ENCODE measurements at regions not wholly inside any gene's neighbourhood (a gene's known extent, or its start where the extent isn't known, plus 50 kb on each side); places are given as distances from the start of the nearest gene placed in this dataset.
A peak's percentile ranks its signal among the peaks of the same experiment; 100 is the strongest.

GRCh38 chr14:24744641-24745040, 110.7 kb upstream of the GZMB start:
- no peak for TF ChIP-seq POLR2AphosphoS5 (IDR thresholded peaks at IDR 0.05; ENCODE audit: low read depth, low read length)
- DNase-seq (ENCODE audit: insufficient read length): no peak
- no peak for FAIRE-seq

GRCh38 chr14:24741871-24742270, 107.9 kb upstream of the GZMB start:
- no peak for FAIRE-seq
- TF ChIP-seq POLR2A (IDR thresholded peaks at IDR 0.05; ENCODE audit: low read depth, low read length) (no peak), TAF1 (IDR thresholded peaks at IDR 0.05; ENCODE audit: borderline replicate concordance, low read depth, low read length) (no peak), POLR2AphosphoS5 (IDR thresholded peaks at IDR 0.05; ENCODE audit: low read depth, low read length) (no peak)

GRCh38 chr14:24735984-24736630, 102.1 kb upstream of the GZMB start:
- no peak for FAIRE-seq
- no peak for TF ChIP-seq POLR2AphosphoS5 (IDR thresholded peaks at IDR 0.05; ENCODE audit: low read depth, low read length)
- TF ChIP-seq POLR2A (IDR thresholded peaks at IDR 0.05; ENCODE audit: low read depth, low read length): no peak
- no peak for TF ChIP-seq TAF1 (IDR thresholded peaks at IDR 0.05; ENCODE audit: borderline replicate concordance, low read depth, low read length)
- no peak for DNase-seq (ENCODE audit: insufficient read length)

More at GRCh38 chr14:24741871-24742270, 107.9 kb upstream of the GZMB start:
- no peak for DNase-seq (ENCODE audit: insufficient read length)

DNA sequence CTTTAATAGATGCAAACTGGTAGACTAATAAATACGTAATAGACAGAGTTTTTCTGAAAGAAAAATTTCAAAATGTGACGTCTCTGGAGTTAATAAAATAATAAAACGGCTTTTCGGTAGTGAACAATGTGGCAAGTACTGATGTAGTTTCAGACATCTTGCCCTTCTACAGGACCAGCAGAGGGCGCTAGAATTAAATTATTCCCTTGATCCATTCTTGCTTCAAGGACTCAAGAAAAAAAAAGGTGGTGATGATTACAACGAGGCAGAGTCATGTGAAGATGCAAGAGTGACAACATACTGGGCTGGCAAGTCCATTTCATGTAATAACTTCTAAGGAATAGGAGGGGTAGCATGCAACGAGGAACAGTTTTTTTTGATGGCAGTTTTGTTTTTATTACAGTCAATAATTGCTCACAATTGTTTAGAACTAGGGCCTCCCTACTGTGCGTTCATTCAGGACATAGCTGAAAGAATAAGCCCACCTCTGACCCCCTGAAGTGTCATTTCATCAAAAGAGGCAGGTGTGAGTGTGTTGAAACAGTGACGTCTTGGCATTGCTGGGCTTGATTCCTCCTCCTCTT, 101.0 kb upstream of the GZMB start:
- FAIRE-seq (no peak), DNase-seq (ENCODE audit: insufficient read length) (no peak)
- TF ChIP-seq POLR2AphosphoS5 (IDR thresholded peaks at IDR 0.05; ENCODE audit: low read depth, low read length) (no peak), TAF1 (IDR thresholded peaks at IDR 0.05; ENCODE audit: borderline replicate concordance, low read depth, low read length) (no peak), POLR2A (IDR thresholded peaks at IDR 0.05; ENCODE audit: low read depth, low read length) (no peak)

GRCh38 chr14:24726480-24726879, 92.5 kb upstream of the GZMB start:
- TF ChIP-seq TAF1 (IDR thresholded peaks at IDR 0.05; ENCODE audit: borderline replicate concordance, low read depth, low read length) (no peak), POLR2A (IDR thresholded peaks at IDR 0.05; ENCODE audit: low read depth, low read length) (no peak), POLR2AphosphoS5 (IDR thresholded peaks at IDR 0.05; ENCODE audit: low read depth, low read length) (no peak)
- DNase-seq (ENCODE audit: insufficient read length) (no peak), FAIRE-seq (no peak)

GRCh38 chr14:24725311-24725710, 91.3 kb upstream of the GZMB start:
- DNase-seq (ENCODE audit: insufficient read length) (no peak), FAIRE-seq (no peak)
- TF ChIP-seq POLR2A (IDR thresholded peaks at IDR 0.05; ENCODE audit: low read depth, low read length) (no peak), POLR2AphosphoS5 (IDR thresholded peaks at IDR 0.05; ENCODE audit: low read depth, low read length) (no peak)

DNA sequence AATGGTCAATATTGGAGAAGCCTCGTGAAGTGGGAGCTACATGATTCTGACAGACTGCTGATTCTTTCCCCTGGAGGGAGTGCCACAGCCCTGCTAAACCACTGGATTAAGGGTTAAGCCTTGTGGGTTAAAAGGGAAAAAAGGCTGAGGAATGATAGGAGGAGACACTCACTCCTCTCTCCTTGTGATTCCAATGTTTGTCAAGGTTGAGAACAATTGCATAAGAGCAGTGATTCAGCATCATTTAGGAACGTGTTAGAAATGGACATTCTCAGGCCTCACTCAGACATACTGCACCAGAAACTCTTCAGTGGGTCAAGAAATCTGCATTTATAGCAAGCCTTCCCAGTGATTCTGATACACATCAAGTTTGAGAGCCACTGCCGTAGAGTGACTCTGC, 87.8 kb upstream of the GZMB start:
- FAIRE-seq (no peak), DNase-seq (ENCODE audit: insufficient read length) (no peak)
- TF ChIP-seq TAF1 (IDR thresholded peaks at IDR 0.05; ENCODE audit: borderline replicate concordance, low read depth, low read length): no peak
- no peak for TF ChIP-seq POLR2AphosphoS5 (IDR thresholded peaks at IDR 0.05; ENCODE audit: low read depth, low read length)
- TF ChIP-seq POLR2A (IDR thresholded peaks at IDR 0.05; ENCODE audit: low read depth, low read length): no peak

DNA sequence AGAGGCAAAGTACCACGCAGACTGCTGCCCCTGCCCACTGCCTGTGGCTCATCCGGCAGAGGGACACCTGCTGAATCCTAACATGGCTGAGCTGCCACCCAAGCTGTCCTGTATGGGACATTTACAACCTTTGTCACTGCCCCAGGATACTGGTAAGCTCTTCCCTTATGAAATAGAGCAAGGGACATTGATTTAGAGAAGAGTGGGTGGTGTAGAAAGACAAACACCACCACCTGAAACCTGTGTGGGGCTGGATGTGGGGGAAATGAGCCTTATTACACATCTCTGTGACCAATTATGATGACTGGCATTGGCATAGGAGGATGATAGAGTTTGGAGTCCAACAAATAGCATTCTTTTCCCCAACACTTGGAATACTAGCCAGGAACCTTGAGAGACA, 81.2 kb upstream of the GZMB start:
- no peak for FAIRE-seq
- TF ChIP-seq POLR2A (IDR thresholded peaks at IDR 0.05; ENCODE audit: low read depth, low read length) (no peak), TAF1 (IDR thresholded peaks at IDR 0.05; ENCODE audit: borderline replicate concordance, low read depth, low read length) (no peak), POLR2AphosphoS5 (IDR thresholded peaks at IDR 0.05; ENCODE audit: low read depth, low read length) (no peak)
- DNase-seq (ENCODE audit: insufficient read length): no peak

DNA sequence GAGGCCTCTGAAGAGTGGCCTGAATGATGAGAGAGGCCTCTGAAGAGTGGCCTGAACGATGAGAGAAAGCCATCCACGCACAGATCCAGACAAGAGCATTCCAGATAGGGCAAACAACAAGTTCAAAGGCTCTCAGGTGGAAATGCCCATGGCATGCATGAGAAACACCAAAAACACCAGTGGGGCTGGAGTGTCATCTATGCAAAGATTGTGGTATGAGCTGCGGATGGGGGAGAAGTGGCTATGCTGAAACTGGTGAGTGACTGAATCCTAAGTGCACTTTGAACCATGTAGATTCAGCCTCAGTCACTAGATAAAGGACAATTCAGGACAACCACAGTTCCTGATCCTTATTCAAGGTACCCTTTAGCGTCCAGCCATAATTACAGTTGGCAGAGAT, 79.4 kb upstream of the GZMB start:
- TF ChIP-seq TAF1 (IDR thresholded peaks at IDR 0.05; ENCODE audit: borderline replicate concordance, low read depth, low read length) (no peak), POLR2A (IDR thresholded peaks at IDR 0.05; ENCODE audit: low read depth, low read length) (no peak), POLR2AphosphoS5 (IDR thresholded peaks at IDR 0.05; ENCODE audit: low read depth, low read length) (no peak)
- FAIRE-seq (no peak), DNase-seq (ENCODE audit: insufficient read length) (no peak)

GRCh38 chr14:24712909-24713308, 78.9 kb upstream of the GZMB start:
- DNase-seq (ENCODE audit: insufficient read length) (no peak), FAIRE-seq (no peak)
- TF ChIP-seq POLR2A (IDR thresholded peaks at IDR 0.05; ENCODE audit: low read depth, low read length) (no peak), TAF1 (IDR thresholded peaks at IDR 0.05; ENCODE audit: borderline replicate concordance, low read depth, low read length) (no peak), POLR2AphosphoS5 (IDR thresholded peaks at IDR 0.05; ENCODE audit: low read depth, low read length) (no peak)

- DNase-seq (ENCODE audit: insufficient read length): no peak
- no peak for FAIRE-seq
- TF ChIP-seq POLR2A (IDR thresholded peaks at IDR 0.05; ENCODE audit: low read depth, low read length): no peak
- no peak for TF ChIP-seq POLR2AphosphoS5 (IDR thresholded peaks at IDR 0.05; ENCODE audit: low read depth, low read length)
- TF ChIP-seq TAF1 (IDR thresholded peaks at IDR 0.05; ENCODE audit: borderline replicate concordance, low read depth, low read length): no peak
Measured at GRCh38 chr14:24712374-24712773, 78.4 kb upstream of the GZMB start.

GRCh38 chr14:24710403-24711112, 76.6 kb upstream of the GZMB start:
- peak; percentile 54 for FAIRE-seq
- no peak for DNase-seq (ENCODE audit: insufficient read length)
- TF ChIP-seq POLR2AphosphoS5 (IDR thresholded peaks at IDR 0.05; ENCODE audit: low read depth, low read length) (no peak), TAF1 (IDR thresholded peaks at IDR 0.05; ENCODE audit: borderline replicate concordance, low read depth, low read length) (no peak)
